A549 (cell line): ENCODE measurements at regions not wholly inside any gene's neighbourhood (a gene's known extent, or its start where the extent isn't known, plus 50 kb on each side); places are given as distances from the start of the nearest gene placed in this dataset.

Experiments
- CBX8 ChIP-seq: fragments of 200-600 bp; sonication (generic); IDR thresholded peaks from 2 replicates; pipeline ENCODE4 v1.6.1; 2016
- MAZ ChIP-seq: fragments of 150-350 bp; IDR thresholded peaks from 2 replicates; pipeline ENCODE4 v1.6.1; 2014; ENCODE audit warnings: antibody characterized with exemption, low read depth, low read length, borderline replicate concordance
- TF ChIP-seq, protein P1 (sequence below): fragments of >200 bp; sonication (Bioruptor Twin); formaldehyde crosslinking; IDR thresholded peaks from 3 replicates; pipeline ENCODE4 v1.5.1; 2016

GRCh38 chrX:39541881-39542280 lies 555.9 kb downstream of the BCOR start:
- TF ChIP-seq, protein P1, sequence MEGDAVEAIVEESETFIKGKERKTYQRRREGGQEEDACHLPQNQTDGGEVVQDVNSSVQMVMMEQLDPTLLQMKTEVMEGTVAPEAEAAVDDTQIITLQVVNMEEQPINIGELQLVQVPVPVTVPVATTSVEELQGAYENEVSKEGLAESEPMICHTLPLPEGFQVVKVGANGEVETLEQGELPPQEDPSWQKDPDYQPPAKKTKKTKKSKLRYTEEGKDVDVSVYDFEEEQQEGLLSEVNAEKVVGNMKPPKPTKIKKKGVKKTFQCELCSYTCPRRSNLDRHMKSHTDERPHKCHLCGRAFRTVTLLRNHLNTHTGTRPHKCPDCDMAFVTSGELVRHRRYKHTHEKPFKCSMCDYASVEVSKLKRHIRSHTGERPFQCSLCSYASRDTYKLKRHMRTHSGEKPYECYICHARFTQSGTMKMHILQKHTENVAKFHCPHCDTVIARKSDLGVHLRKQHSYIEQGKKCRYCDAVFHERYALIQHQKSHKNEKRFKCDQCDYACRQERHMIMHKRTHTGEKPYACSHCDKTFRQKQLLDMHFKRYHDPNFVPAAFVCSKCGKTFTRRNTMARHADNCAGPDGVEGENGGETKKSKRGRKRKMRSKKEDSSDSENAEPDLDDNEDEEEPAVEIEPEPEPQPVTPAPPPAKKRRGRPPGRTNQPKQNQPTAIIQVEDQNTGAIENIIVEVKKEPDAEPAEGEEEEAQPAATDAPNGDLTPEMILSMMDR, result no peak
- TF ChIP-seq CBX8, result no peak
- no peak for TF ChIP-seq MAZ
